ENCODE measurements at regions not wholly inside any gene's neighbourhood (a gene's known extent, or its start where the extent isn't known, plus 50 kb on each side); places are given as distances from the start of the nearest gene placed in this dataset.

DNA sequence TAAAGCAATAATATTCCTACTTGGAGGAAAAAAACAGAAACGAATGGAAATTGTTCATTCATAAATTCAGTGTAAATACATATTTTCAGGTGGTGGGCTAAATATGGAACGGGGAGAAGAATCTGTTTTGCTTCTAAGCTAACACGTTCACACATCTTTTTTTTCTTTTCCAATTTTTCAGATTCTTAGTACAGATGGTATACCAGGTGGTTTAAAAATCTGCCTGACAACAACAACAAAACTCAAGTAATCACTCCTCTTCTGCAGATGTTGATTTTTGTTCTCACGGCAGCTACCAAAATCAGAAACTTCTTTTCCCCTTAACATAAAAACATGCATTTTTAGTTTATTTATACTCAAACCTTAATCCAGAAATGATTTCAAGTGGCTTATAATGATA, 164.8 kb upstream of the SYT4 start:
- TF ChIP-seq, protein P1, sequence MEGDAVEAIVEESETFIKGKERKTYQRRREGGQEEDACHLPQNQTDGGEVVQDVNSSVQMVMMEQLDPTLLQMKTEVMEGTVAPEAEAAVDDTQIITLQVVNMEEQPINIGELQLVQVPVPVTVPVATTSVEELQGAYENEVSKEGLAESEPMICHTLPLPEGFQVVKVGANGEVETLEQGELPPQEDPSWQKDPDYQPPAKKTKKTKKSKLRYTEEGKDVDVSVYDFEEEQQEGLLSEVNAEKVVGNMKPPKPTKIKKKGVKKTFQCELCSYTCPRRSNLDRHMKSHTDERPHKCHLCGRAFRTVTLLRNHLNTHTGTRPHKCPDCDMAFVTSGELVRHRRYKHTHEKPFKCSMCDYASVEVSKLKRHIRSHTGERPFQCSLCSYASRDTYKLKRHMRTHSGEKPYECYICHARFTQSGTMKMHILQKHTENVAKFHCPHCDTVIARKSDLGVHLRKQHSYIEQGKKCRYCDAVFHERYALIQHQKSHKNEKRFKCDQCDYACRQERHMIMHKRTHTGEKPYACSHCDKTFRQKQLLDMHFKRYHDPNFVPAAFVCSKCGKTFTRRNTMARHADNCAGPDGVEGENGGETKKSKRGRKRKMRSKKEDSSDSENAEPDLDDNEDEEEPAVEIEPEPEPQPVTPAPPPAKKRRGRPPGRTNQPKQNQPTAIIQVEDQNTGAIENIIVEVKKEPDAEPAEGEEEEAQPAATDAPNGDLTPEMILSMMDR (IDR thresholded peaks at IDR 0.05; ENCODE audit: insufficient read depth, low read length, poor library complexity, severe bottlenecking), result no peak
- no peak for TF ChIP-seq EZH2phosphoT487 (conservative IDR thresholded peaks at IDR 0.05; ENCODE audit: low read length)

Data from SU-DHL-6 (cell line).